WTC11 (cell line): ENCODE measurements at regions not wholly inside any gene's neighbourhood (a gene's known extent, or its start where the extent isn't known, plus 50 kb on each side); places are given as distances from the start of the nearest gene placed in this dataset.

Source experiments
- ATAC-seq: fragments of 200-7000 bp; cut with Tn5 transposase; 2 replicates; pipeline ENCODE4 v1.10.0; 2021; ENCODE audit warnings: mild to moderate bottlenecking, moderate library complexity
- CTCF ChIA-PET: fragments of 300-600 bp; sonication (Branson Sonifier 250); formaldehyde crosslinking; loops from one replicate; lab custom pipeline; 2021; ENCODE audit warnings: antibody characterized with exemption; lab: Charles Lee
- POLR2A ChIA-PET: fragments of 350-600 bp; sonication (Branson Sonifier 250); formaldehyde crosslinking; loops from one replicate; lab custom pipeline; 2021; ENCODE audit warnings: antibody characterized with exemption; lab: Charles Lee
- DNase-seq: peaks from one replicate; pipeline ENCODE4 v3.0.0; 2021; ENCODE audit warnings: low spot score
- H3K27ac Mint-ChIP-seq: 2 replicates; pipeline ENCODE4 v1.8.0; 2021; ENCODE audit warnings: mixed read lengths
- H3K27me3 Mint-ChIP-seq: 2 replicates; pipeline ENCODE4 v1.8.0; 2021; ENCODE audit warnings: low read depth, mild to moderate bottlenecking, moderate library complexity, mixed read lengths
- H3K36me3 Mint-ChIP-seq: 2 replicates; pipeline ENCODE4 v1.8.0; 2021; ENCODE audit warnings: mixed read lengths
- H3K4me1 Mint-ChIP-seq: 2 replicates; pipeline ENCODE4 v1.8.0; 2022; ENCODE audit warnings: mixed read lengths
- H3K4me3 Mint-ChIP-seq: 2 replicates; pipeline ENCODE4 v1.8.0; 2021; ENCODE audit warnings: mild to moderate bottlenecking, moderate library complexity, mixed read lengths
- H3K9me3 Mint-ChIP-seq: 2 replicates; pipeline ENCODE4 v1.8.0; 2021; ENCODE audit warnings: mixed read lengths
- ATF1 ChIP-seq: sonication (generic); formaldehyde crosslinking; IDR thresholded peaks from 2 replicates; pipeline ENCODE4 v1.8.1; 2023; ENCODE audit warnings: mild to moderate bottlenecking, moderate library complexity, missing genetic modification reagents
- ATF3 ChIP-seq: sonication (generic); formaldehyde crosslinking; conservative IDR thresholded peaks from 2 replicates; pipeline ENCODE4 v1.8.1; 2022; ENCODE audit warnings: mild to moderate bottlenecking, missing genetic modification reagents
- CTCF ChIP-seq: fragments of 200-600 bp; IDR thresholded peaks from 2 replicates; pipeline ENCODE4 v1.8.0; 2022; ENCODE audit warnings: antibody characterized with exemption
- FOXJ3 ChIP-seq: sonication (generic); formaldehyde crosslinking; IDR thresholded peaks from 2 replicates; pipeline ENCODE4 v1.9.0; 2021; ENCODE audit warnings: missing genetic modification reagents, mild to moderate bottlenecking, borderline replicate concordance
- GABPB1 ChIP-seq: sonication (generic); formaldehyde crosslinking; IDR thresholded peaks from 2 replicates; pipeline ENCODE4 v1.8.1; 2023; ENCODE audit warnings: mild to moderate bottlenecking, missing genetic modification reagents
- HMGA2 ChIP-seq: fragments of 250-450 bp; sonication (Bioruptor Pico); IDR thresholded peaks from 2 replicates; pipeline ENCODE4 v1.4.0; 2021; ENCODE audit warnings: mild to moderate bottlenecking, moderate library complexity
- JAZF1 ChIP-seq: fragments of 250-450 bp; sonication (Bioruptor Pico); IDR thresholded peaks from 2 replicates; pipeline ENCODE4 v1.9.0; 2021; ENCODE audit warnings: moderate library complexity, mild to moderate bottlenecking, inconsistent platforms
- KAT7 ChIP-seq: sonication (generic); formaldehyde crosslinking; IDR thresholded peaks from 2 replicates; pipeline ENCODE4 v1.8.1; 2023; ENCODE audit warnings: missing genetic modification reagents, mild to moderate bottlenecking, borderline replicate concordance
- MXD4 ChIP-seq: fragments of 250-450 bp; sonication (Bioruptor Pico); IDR thresholded peaks from 2 replicates; pipeline ENCODE4 v1.8.0; 2021; ENCODE audit warnings: mild to moderate bottlenecking, moderate library complexity, borderline replicate concordance
- NR1H2 ChIP-seq: sonication (generic); formaldehyde crosslinking; IDR thresholded peaks from 2 replicates; pipeline ENCODE4 v1.9.0; 2021; ENCODE audit warnings: mild to moderate bottlenecking, moderate library complexity, missing genetic modification reagents
- OVOL2 ChIP-seq: fragments of 250-450 bp; sonication (Bioruptor Pico); IDR thresholded peaks from 2 replicates; pipeline ENCODE4 v1.9.0; 2021; ENCODE audit warnings: mild to moderate bottlenecking, borderline replicate concordance
- SMAD4 ChIP-seq: sonication (generic); formaldehyde crosslinking; IDR thresholded peaks from 2 replicates; pipeline ENCODE4 v1.8.0; 2022; ENCODE audit warnings: mild to moderate bottlenecking, missing genetic modification reagents
- SOX15 ChIP-seq: fragments of 250-450 bp; sonication (Bioruptor Pico); IDR thresholded peaks from 2 replicates; pipeline ENCODE4 v1.9.0; 2021; ENCODE audit warnings: mild to moderate bottlenecking
- TCF7 ChIP-seq: sonication (generic); formaldehyde crosslinking; IDR thresholded peaks from 2 replicates; pipeline ENCODE4 v1.8.0; 2022; ENCODE audit warnings: mild to moderate bottlenecking, low read depth, missing genetic modification reagents, moderate library complexity
- TEAD1 ChIP-seq: sonication (generic); formaldehyde crosslinking; IDR thresholded peaks from 2 replicates; pipeline ENCODE4 v1.8.0; 2022; ENCODE audit warnings: mild to moderate bottlenecking, missing genetic modification reagents
- ZBTB21 ChIP-seq: sonication (generic); formaldehyde crosslinking; IDR thresholded peaks from 2 replicates; pipeline ENCODE4 v1.8.1; 2023; ENCODE audit warnings: mild to moderate bottlenecking, missing genetic modification reagents, borderline replicate concordance
- ZMAT4 ChIP-seq: fragments of 250-450 bp; sonication (Bioruptor Pico); IDR thresholded peaks from 2 replicates; pipeline ENCODE4 v1.9.0; 2021; ENCODE audit warnings: mild to moderate bottlenecking
- ZNF121 ChIP-seq: sonication (generic); formaldehyde crosslinking; IDR thresholded peaks from 2 replicates; pipeline ENCODE4 v1.8.0; 2023; ENCODE audit warnings: missing genetic modification reagents
- ZNF317 ChIP-seq: sonication (generic); formaldehyde crosslinking; IDR thresholded peaks from 2 replicates; pipeline ENCODE4 v1.8.1; 2023; ENCODE audit warnings: low read depth, mild to moderate bottlenecking, moderate library complexity, missing genetic modification reagents, borderline replicate concordance
- ZNF396 ChIP-seq: fragments of 250-450 bp; sonication (Bioruptor Pico); IDR thresholded peaks from 2 replicates; pipeline ENCODE4 v1.8.0; 2021; ENCODE audit warnings: mild to moderate bottlenecking, moderate library complexity, borderline replicate concordance
- ZNF671 ChIP-seq: fragments of 250-450 bp; sonication (Bioruptor Pico); IDR thresholded peaks from 2 replicates; pipeline ENCODE4 v1.8.0; 2021; ENCODE audit warnings: mild to moderate bottlenecking
- TF ChIP-seq, protein P1 (sequence below): fragments of 250-450 bp; sonication (Bioruptor Pico); IDR thresholded peaks from 2 replicates; pipeline ENCODE4 v1.9.0; 2021; ENCODE audit warnings: moderate library complexity, mild to moderate bottlenecking, inconsistent platforms, borderline replicate concordance
- TF ChIP-seq, protein P2 (sequence below): sonication (generic); formaldehyde crosslinking; IDR thresholded peaks from 2 replicates; pipeline ENCODE4 v1.8.0; 2023; ENCODE audit warnings: missing genetic modification reagents
- TF ChIP-seq, protein P3 (sequence below): fragments of 250-450 bp; sonication (Bioruptor Pico); IDR thresholded peaks from 2 replicates; pipeline ENCODE4 v1.8.0; 2021; ENCODE audit warnings: mild to moderate bottlenecking

- peaks cover 8% of the 10 kb centered on the region for H3K27me3 Mint-ChIP-seq
- DNase-seq (no peak), ATAC-seq (no peak)
- H3K27ac Mint-ChIP-seq, result no peak overlapping the region
- peaks cover 33% of the 10 kb centered on the region for H3K36me3 Mint-ChIP-seq
- CTCF ChIA-PET, result no interaction called here
- H3K4me1 Mint-ChIP-seq, result no peaks in the 10 kb centered on the region
- peaks cover 68% of the 10 kb centered on the region for H3K9me3 Mint-ChIP-seq
- TF ChIP-seq, protein P1, sequence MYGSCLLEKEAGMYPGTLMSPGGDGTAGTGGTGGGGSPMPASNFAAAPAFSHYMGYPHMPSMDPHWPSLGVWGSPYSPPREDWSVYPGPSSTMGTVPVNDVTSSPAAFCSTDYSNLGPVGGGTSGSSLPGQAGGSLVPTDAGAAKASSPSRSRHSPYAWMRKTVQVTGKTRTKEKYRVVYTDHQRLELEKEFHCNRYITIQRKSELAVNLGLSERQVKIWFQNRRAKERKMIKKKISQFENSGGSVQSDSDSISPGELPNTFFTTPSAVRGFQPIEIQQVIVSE, result no peak
- POLR2A ChIA-PET, result no interaction called here
- no peak overlapping the region for H3K4me3 Mint-ChIP-seq
Observed at GRCh38 chr4:152143806-152144205, 383.0 kb upstream of the GATB start.

DNA sequence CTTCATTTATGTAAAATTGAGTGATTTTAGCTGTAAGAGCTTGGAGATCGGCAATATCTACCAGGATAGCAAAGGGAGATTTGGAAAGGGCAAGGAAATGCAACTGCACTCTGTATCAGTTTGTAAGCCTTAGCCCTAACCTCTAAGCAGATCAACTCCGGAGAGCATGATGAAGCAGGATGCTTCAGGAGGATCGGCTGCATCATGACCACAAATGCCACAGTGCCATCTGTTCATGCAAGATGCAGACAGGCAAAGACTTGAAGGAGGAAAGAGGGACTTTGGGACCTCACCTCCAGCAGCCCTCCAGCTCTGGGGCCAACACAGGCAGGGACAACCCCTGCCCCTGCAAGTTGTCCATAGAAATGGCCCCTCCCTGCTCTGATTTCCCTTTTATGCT lies 377.6 kb upstream of the GATB start:
- H3K4me1 Mint-ChIP-seq, result no peaks in the 10 kb centered on the region
- H3K4me3 Mint-ChIP-seq, result no peak overlapping the region
- H3K27me3 Mint-ChIP-seq, result no peaks in the 10 kb centered on the region; the same call in 1 of the 2 replicates
- H3K36me3 Mint-ChIP-seq, result no peaks in the 10 kb centered on the region
- peaks cover 22% of the 10 kb centered on the region for H3K9me3 Mint-ChIP-seq
- TF ChIP-seq, protein P2, sequence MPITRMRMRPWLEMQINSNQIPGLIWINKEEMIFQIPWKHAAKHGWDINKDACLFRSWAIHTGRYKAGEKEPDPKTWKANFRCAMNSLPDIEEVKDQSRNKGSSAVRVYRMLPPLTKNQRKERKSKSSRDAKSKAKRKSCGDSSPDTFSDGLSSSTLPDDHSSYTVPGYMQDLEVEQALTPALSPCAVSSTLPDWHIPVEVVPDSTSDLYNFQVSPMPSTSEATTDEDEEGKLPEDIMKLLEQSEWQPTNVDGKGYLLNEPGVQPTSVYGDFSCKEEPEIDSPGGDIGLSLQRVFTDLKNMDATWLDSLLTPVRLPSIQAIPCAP (CRISPR knock-in tag), result no peak
- TF ChIP-seq TCF7 (CRISPR knock-in tag), result no peak
- no peak for TF ChIP-seq CTCF
- no peak for TF ChIP-seq NR1H2
- no peak for TF ChIP-seq MXD4 (CRISPR knock-in tag)
- TF ChIP-seq, protein P3, sequence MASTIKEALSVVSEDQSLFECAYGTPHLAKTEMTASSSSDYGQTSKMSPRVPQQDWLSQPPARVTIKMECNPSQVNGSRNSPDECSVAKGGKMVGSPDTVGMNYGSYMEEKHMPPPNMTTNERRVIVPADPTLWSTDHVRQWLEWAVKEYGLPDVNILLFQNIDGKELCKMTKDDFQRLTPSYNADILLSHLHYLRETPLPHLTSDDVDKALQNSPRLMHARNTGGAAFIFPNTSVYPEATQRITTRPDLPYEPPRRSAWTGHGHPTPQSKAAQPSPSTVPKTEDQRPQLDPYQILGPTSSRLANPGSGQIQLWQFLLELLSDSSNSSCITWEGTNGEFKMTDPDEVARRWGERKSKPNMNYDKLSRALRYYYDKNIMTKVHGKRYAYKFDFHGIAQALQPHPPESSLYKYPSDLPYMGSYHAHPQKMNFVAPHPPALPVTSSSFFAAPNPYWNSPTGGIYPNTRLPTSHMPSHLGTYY (CRISPR knock-in tag), result no peak
- TF ChIP-seq ZBTB21 (CRISPR knock-in tag), result no peak
- no peak for TF ChIP-seq ZMAT4
- TF ChIP-seq TEAD1 (CRISPR knock-in tag), result no peak
- TF ChIP-seq GABPB1, result no peak
- TF ChIP-seq ZNF396 (CRISPR knock-in tag), result no peak
- no peak for TF ChIP-seq FOXJ3 (CRISPR knock-in tag)
- no peak for TF ChIP-seq ZNF121 (CRISPR knock-in tag)
- TF ChIP-seq JAZF1 (CRISPR knock-in tag), result no peak
- no peak for TF ChIP-seq ZNF671 (CRISPR knock-in tag)
- no peak for TF ChIP-seq KAT7 (CRISPR knock-in tag)
- TF ChIP-seq HMGA2, result no peak
- TF ChIP-seq ATF3 (CRISPR knock-in tag), result no peak
- H3K27ac Mint-ChIP-seq, result no peak overlapping the region
- ATAC-seq (no peak), DNase-seq (no peak)
- ChIA-PET POLR2A (no interaction called here), CTCF (no interaction called here)

DNA sequence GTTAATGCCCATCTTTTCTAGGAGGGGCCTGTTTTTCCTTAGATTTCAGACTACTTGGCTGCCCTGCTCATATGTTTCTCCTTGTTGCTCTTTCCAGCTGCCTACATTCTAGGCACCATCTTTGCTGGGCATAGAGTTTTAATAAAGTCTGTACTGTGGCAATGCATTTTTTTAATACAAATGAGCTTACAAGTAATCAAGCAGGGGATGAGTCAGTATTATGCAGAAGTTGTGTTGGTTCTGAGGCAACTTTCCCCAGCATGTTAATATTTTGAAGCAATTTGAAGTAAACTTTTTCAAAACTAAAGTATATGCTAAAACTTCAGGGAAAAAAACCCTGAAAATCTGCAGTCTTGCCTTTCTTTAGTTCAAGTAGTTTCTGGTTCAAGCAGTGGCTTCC lies 372.0 kb upstream of the GATB start:
- ChIA-PET POLR2A (no interaction called here), CTCF (interaction anchor here (1.5 kb wide), 1 partner anchor 87 kb away, joined by 5 read pairs; no protein-coding TSS in a partner anchor)
- Mint-ChIP-seq H3K27ac (no peak overlapping the region), H3K4me3 (no peak overlapping the region), H3K4me1 (no peaks in the 10 kb centered on the region), H3K36me3 (no peaks in the 10 kb centered on the region), H3K9me3 (peaks cover 5% of the 10 kb centered on the region), H3K27me3 (peaks cover 3% of the 10 kb centered on the region; the same call in 1 of the 2 replicates)
- ATAC-seq, result no peak
- DNase-seq, result no peak
- TF ChIP-seq SMAD4 (CRISPR knock-in tag) (no peak), OVOL2 (CRISPR knock-in tag) (no peak), SOX15 (no peak), ZNF317 (CRISPR knock-in tag) (no peak), ZMAT4 (no peak), KAT7 (CRISPR knock-in tag) (no peak), ATF1 (CRISPR knock-in tag) (no peak)
- TF ChIP-seq, protein P1, result no peak
